Peyer's patch (tissue), 4 donors: ENCODE measurements at regions not wholly inside any gene's neighbourhood (a gene's known extent, or its start where the extent isn't known, plus 50 kb on each side); places are given as distances from the start of the nearest gene placed in this dataset.
"Not testable (repeated sequence)": the region's sequence is repeated elsewhere in the genome, so short reads cannot be mapped to it uniquely, and the experiment has no call there.

ENCODE experiments used
- DNase-seq, 3 donors: peaks; one replicate each; pipeline ENCODE4 v3.0.0-alpha.2; 2017 to 2019
- H3K27ac ChIP-seq, 4 donors: fragments of 200-600 bp; sonication (generic); one replicate each; pipeline ENCODE4 v1.5.1; 2016 to 2019
- H3K27me3 ChIP-seq, 2 donors: fragments of 200-600 bp; sonication (generic); one replicate each; pipeline ENCODE4 v1.5.1; 2019
- H3K36me3 ChIP-seq, 3 donors: fragments of 200-600 bp; sonication (generic); one replicate each; pipeline ENCODE4 v1.5.1; 2016 to 2019
- H3K4me1 ChIP-seq, 4 donors: fragments of 200-600 bp; sonication (generic); one replicate each; pipeline ENCODE4 v1.5.1; 2016 to 2019
- H3K4me3 ChIP-seq, 4 donors: fragments of 200-600 bp; sonication (generic); 1 replicate in 3 of 4; 2 replicates in 1 of 4; pipeline ENCODE4 v1.5.1; 2016 to 2019; ENCODE audit warnings: mild to moderate bottlenecking in 1 of 4
- H3K9me3 ChIP-seq, 4 donors: fragments of 200-600 bp; sonication (generic); one replicate each; pipeline ENCODE4 v1.5.1; 2016 to 2019; ENCODE audit warnings: mild to moderate bottlenecking in 1 of 4
- POLR2A ChIP-seq, 2 donors: fragments of 450-650 bp; IDR thresholded peaks; one replicate each; pipeline ENCODE4 v1.5.1; 2017; ENCODE audit warnings: antibody characterized with exemption in 2 of 2, mild to moderate bottlenecking in 2 of 2, moderate library complexity in 2 of 2
- TF ChIP-seq, protein P1 (sequence below), 6 experiments: fragments of 450-650 bp in 4 of 6; fragments of 200-600 bp in 2 of 6; sonication (generic) in 1 of 6; IDR thresholded peaks; one replicate each; pipeline ENCODE4 v1.5.1; 2017 to 2019; ENCODE audit warnings: antibody characterized with exemption in 6 of 6, mild to moderate bottlenecking in 3 of 6, moderate library complexity in 1 of 6

DNA sequence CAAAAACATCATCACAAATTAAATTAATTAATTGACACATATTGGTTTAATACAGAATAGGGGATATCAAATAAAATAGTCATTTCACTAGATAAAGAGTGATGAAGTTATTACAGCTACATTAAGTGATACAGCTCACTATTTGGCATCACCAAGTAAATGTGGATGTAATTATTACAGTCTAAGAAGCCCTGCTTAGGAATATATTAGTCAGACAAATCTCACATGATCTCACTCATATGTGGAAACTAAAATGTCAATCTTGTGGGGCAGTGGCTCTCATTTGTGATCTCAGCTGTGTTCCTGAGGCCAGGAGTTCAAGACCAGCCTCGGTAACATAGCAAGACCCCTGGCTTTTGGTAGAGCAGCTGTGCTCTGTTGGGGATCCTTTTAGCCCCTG, 233.4 kb upstream of the RGMB start:
- no peak for DNase-seq
- Histone ChIP-seq H3K27me3 (no peaks in the 10 kb centered on the region), H3K4me1 (no peaks in the 10 kb centered on the region), H3K9me3 (peaks cover 0 to 6% (median 0%) of the 10 kb centered on the region in 4 donors), H3K4me3 (no peak overlapping the region), H3K36me3 (no peaks in the 10 kb centered on the region), H3K27ac (no peak overlapping the region)
- no peak for TF ChIP-seq POLR2A (IDR thresholded peaks at IDR 0.05)
- TF ChIP-seq, protein P1, sequence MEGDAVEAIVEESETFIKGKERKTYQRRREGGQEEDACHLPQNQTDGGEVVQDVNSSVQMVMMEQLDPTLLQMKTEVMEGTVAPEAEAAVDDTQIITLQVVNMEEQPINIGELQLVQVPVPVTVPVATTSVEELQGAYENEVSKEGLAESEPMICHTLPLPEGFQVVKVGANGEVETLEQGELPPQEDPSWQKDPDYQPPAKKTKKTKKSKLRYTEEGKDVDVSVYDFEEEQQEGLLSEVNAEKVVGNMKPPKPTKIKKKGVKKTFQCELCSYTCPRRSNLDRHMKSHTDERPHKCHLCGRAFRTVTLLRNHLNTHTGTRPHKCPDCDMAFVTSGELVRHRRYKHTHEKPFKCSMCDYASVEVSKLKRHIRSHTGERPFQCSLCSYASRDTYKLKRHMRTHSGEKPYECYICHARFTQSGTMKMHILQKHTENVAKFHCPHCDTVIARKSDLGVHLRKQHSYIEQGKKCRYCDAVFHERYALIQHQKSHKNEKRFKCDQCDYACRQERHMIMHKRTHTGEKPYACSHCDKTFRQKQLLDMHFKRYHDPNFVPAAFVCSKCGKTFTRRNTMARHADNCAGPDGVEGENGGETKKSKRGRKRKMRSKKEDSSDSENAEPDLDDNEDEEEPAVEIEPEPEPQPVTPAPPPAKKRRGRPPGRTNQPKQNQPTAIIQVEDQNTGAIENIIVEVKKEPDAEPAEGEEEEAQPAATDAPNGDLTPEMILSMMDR (IDR thresholded peaks at IDR 0.05), result no peak

GRCh38 chr5:98541641-98542040, 231.8 kb upstream of the RGMB start:
- TF ChIP-seq, protein P1 (IDR thresholded peaks at IDR 0.05), result no peak
- no peak for TF ChIP-seq POLR2A (IDR thresholded peaks at IDR 0.05)

DNA sequence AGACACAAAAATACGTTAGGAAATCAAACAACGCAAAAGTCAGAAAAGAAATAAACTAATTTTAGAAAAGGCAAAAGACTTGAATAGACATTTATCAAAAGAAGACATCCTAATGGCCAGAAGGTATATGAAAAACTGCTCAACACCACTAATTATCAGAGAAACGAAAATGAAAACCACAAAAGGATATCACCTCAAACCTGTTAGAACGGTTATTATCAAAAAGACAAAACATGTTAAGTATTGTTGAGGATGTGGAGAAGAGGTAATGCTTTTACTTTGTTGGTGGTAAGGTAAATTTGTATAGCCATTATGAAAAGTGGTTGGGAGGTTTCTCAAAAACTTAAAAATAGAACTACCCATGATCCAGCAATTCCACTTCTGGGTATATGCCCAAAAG, 230.0 kb upstream of the RGMB start:
- Histone ChIP-seq H3K9me3 (peaks cover 0 to 6% (median 0%) of the 10 kb centered on the region in 4 donors), H3K27me3 (no peaks in the 10 kb centered on the region), H3K27ac (no peak overlapping the region), H3K36me3 (no peaks in the 10 kb centered on the region), H3K4me3 (no peak overlapping the region), H3K4me1 (no peaks in the 10 kb centered on the region)
- no peak for DNase-seq
- TF ChIP-seq POLR2A (IDR thresholded peaks at IDR 0.05), result no peak

More at GRCh38 chr5:98541641-98542040, 231.8 kb upstream of the RGMB start:
- Histone ChIP-seq H3K27ac (no peak overlapping the region), H3K4me3 (no peak overlapping the region), H3K9me3 (peaks cover 0 to 6% (median 0%) of the 10 kb centered on the region in 4 donors), H3K27me3 (no peaks in the 10 kb centered on the region), H3K36me3 (no peaks in the 10 kb centered on the region), H3K4me1 (no peaks in the 10 kb centered on the region)
- DNase-seq, result no peak

DNA sequence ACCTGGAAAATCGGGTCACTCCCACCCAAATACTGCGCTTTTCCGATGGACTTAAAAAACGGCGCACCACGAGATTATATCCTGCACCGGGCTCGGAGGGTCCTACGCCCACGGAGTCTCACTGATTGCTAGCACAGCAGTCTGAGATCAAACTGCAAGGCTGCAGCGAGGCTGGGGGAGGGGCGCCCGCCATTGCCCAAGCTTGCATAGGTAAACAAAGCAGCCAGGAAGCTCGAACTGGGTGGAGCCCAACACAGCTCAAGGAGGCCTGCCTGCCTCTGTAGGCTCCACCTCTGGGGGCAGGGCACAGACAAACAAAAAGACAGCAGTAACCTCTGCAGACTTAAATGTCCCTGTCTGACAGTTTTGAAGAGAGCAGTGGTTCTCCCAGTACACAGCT, 226.5 kb upstream of the RGMB start:
- H3K27me3 ChIP-seq, H3K36me3 ChIP-seq, DNase-seq, H3K4me3 ChIP-seq, H3K27ac ChIP-seq, H3K9me3 ChIP-seq, H3K4me1 ChIP-seq: not testable (repeated sequence)

DNA sequence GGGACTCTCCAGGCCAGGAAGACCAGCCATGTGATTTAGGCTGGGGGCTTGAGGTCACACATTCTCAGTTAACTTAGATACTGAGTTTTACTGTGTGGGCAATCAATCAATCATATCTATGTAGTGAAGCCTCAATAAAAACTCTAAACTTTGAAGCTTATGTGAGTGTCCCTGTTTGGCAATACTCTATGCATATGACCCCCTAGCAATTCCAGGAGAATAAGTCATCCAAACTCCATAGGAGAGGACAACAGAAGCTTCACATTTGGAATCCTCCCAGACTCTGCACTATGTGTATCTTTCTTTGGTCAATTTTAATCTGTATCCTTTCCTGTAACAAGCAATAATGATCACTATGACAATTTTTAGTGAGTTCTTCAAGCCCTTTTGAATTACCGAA, 216.8 kb upstream of the RGMB start:
- H3K27ac ChIP-seq, result no peak overlapping the region
- H3K27me3 ChIP-seq, result no peaks in the 10 kb centered on the region
- no peak for DNase-seq
- H3K4me3 ChIP-seq, result no peak overlapping the region
- TF ChIP-seq, protein P1 (IDR thresholded peaks at IDR 0.05), result no peak
- no peak for TF ChIP-seq POLR2A (IDR thresholded peaks at IDR 0.05)
- H3K4me1 ChIP-seq, result no peaks in the 10 kb centered on the region
- H3K36me3 ChIP-seq, result no peaks in the 10 kb centered on the region
- H3K9me3 ChIP-seq, result no peaks in the 10 kb centered on the region

- Histone ChIP-seq H3K36me3 (no peaks in the 10 kb centered on the region), H3K27me3 (no peaks in the 10 kb centered on the region), H3K4me1 (no peaks in the 10 kb centered on the region), H3K27ac (no peak overlapping the region), H3K9me3 (no peaks in the 10 kb centered on the region), H3K4me3 (no peak overlapping the region)
- TF ChIP-seq, protein P1 (IDR thresholded peaks at IDR 0.05), result no peak
- TF ChIP-seq POLR2A (IDR thresholded peaks at IDR 0.05), result no peak
- DNase-seq, result no peak
Observed at GRCh38 chr5:98557916-98558315, 215.5 kb upstream of the RGMB start.

GRCh38 chr5:98563885-98564653, 209.4 kb upstream of the RGMB start:
- no peak overlapping the region for H3K27ac ChIP-seq

More at GRCh38 chr5:98563885-98564653, 209.4 kb upstream of the RGMB start:
- no peak overlapping the region for H3K4me3 ChIP-seq
- no peaks in the 10 kb centered on the region for H3K27me3 ChIP-seq
- no peak for TF ChIP-seq POLR2A (IDR thresholded peaks at IDR 0.05)
- TF ChIP-seq, protein P1 (IDR thresholded peaks at IDR 0.05), result no peak
- DNase-seq, result no peak
- no peaks in the 10 kb centered on the region for H3K9me3 ChIP-seq
- no peaks in the 10 kb centered on the region for H3K36me3 ChIP-seq
- no peaks in the 10 kb centered on the region for H3K4me1 ChIP-seq
